Activated naive CD8-positive, alpha-beta T cell treated with anti-CD3 and anti-CD28 coated beads, Interleukin-2, amount 10 ng/mL, durations not matched to agents 7 days and 5 days (primary cell): ENCODE measurements at regions not wholly inside any gene's neighbourhood (a gene's known extent, or its start where the extent isn't known, plus 50 kb on each side); places are given as distances from the start of the nearest gene placed in this dataset.

Source experiments
- ATAC-seq: fragments of 150-1000 bp; cut with Tn5 transposase; one replicate; pipeline ENCODE4 v1.10.0; 2021; ENCODE audit warnings: low read depth, moderate library complexity
- POLR2A ChIA-PET: fragments of 350-600 bp; sonication (Branson Sonifier 250); formaldehyde crosslinking; loops from one replicate; lab custom pipeline; 2021; ENCODE audit warnings: antibody characterized with exemption; lab: Charles Lee
- DNase-seq: peaks from one replicate; pipeline ENCODE4 v3.0.0; 2021
- H3K27ac Mint-ChIP-seq: one replicate; pipeline ENCODE4 v1.8.0; 2022; ENCODE audit warnings: mild to moderate bottlenecking, mixed read lengths
- H3K27me3 Mint-ChIP-seq: one replicate; pipeline ENCODE4 v1.8.0; 2022; ENCODE audit warnings: mild to moderate bottlenecking, moderate library complexity, mixed read lengths
- H3K36me3 Mint-ChIP-seq: one replicate; pipeline ENCODE4 v1.8.0; 2021; ENCODE audit warnings: mild to moderate bottlenecking, mixed read lengths
- H3K4me1 Mint-ChIP-seq: one replicate; pipeline ENCODE4 v1.8.0; 2021; ENCODE audit warnings: mixed read lengths
- H3K4me3 Mint-ChIP-seq: one replicate; pipeline ENCODE4 v1.8.0; 2022; ENCODE audit warnings: mild to moderate bottlenecking, moderate library complexity, mixed read lengths
- H3K9me3 Mint-ChIP-seq: one replicate; pipeline ENCODE4 v1.8.0; 2021; ENCODE audit warnings: mixed read lengths

DNA sequence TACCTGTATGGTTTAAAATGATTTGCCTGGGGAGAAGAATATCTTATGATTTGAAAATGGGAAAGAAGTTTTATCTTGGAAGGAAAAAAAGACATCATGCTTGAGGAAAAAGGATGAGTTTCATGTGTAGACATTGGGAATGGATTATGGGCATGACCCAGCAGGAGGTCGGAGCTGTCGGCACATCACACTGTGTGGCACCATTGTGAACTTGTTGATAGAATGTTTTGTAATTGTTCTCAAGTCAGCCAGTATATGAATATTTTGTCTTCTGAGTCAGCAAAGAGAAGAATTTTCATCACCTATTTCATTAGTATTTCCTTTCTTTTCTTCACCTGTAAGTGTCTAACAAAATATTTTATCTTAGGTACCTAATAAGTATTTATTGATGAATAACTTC lies 60.0 kb upstream of the HMGA2 start:
- H3K36me3 Mint-ChIP-seq: no peaks in the 10 kb centered on the region
- POLR2A ChIA-PET: no interaction called here

DNA sequence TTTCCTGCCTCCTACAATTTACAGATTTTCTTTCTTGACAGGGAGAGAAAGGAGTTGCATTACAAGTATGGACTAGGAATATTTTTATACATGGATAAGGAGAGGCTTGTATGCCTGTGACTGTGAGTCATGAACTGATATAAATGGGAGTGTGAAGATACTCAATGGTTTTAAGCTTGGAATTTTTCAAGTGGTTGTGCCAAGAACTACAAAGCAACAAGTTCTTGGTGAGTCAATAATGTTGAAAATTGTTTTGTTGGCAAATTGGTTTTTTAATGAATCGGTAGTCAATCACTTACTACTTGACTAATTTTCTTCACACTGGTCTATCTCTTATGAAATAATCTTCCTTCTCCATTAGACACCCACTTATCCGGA lies 58.9 kb upstream of the HMGA2 start:
- Mint-ChIP-seq H3K4me1 (no peaks in the 10 kb centered on the region), H3K9me3 (no peaks in the 10 kb centered on the region), H3K27ac (no peak overlapping the region)

More for the DNA sequence above, 60.0 kb upstream of the HMGA2 start:
- Mint-ChIP-seq H3K27ac (no peak overlapping the region), H3K9me3 (no peaks in the 10 kb centered on the region), H3K27me3 (peaks cover 9% of the 10 kb centered on the region), H3K4me1 (no peaks in the 10 kb centered on the region), H3K4me3 (no peak overlapping the region)
- ATAC-seq (no peak), DNase-seq (no peak)

DNA sequence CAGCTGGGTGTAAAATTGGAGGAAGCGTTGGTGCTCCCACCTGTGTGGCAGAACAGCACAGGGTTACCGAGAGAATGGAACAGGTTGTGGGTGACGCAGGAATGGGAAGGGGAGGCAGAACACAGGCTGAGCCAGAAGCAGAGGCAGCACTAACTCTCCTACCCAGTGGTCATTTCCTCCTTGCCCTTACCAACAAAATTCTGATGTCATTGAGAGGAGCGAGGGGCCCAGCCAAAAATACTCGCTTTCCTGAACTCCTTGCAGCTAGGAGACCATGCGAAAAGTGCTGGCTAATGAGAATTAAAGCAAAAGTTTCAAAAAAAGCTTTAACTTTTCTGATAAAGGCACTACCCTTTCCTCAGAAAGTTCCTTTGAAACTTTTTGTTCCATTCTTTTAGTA lies 54.4 kb upstream of the HMGA2 start:
- POLR2A ChIA-PET: no interaction called here
- H3K9me3 Mint-ChIP-seq: no peaks in the 10 kb centered on the region
- H3K4me1 Mint-ChIP-seq: no peaks in the 10 kb centered on the region
- no peaks in the 10 kb centered on the region for H3K36me3 Mint-ChIP-seq
- ATAC-seq: no peak
- H3K27ac Mint-ChIP-seq: no peak overlapping the region
- DNase-seq: no peak
- H3K4me3 Mint-ChIP-seq: no peak overlapping the region
- H3K27me3 Mint-ChIP-seq: peaks cover 6% of the 10 kb centered on the region

More for the DNA sequence above, 58.9 kb upstream of the HMGA2 start:
- POLR2A ChIA-PET: no interaction called here
- no peak for DNase-seq
- no peak for ATAC-seq
- H3K27me3 Mint-ChIP-seq: peaks cover 9% of the 10 kb centered on the region
- no peaks in the 10 kb centered on the region for H3K36me3 Mint-ChIP-seq
- no peak overlapping the region for H3K4me3 Mint-ChIP-seq
